HepG2 (cell line): ENCODE measurements at regions not wholly inside any gene's neighbourhood (a gene's known extent, or its start where the extent isn't known, plus 50 kb on each side); places are given as distances from the start of the nearest gene placed in this dataset.

Experiments used
- ATF1 ChIP-seq: IDR thresholded peaks from 2 replicates; pipeline ENCODE4 v1.6.1; 2016; ENCODE audit warnings: mild to moderate bottlenecking, control low read depth
- CREBL2 ChIP-seq: sonication (generic); formaldehyde crosslinking; IDR thresholded peaks from 2 replicates; pipeline ENCODE4 v1.8.1; 2023; ENCODE audit warnings: missing genetic modification reagents, mild to moderate bottlenecking, borderline replicate concordance
- ELF3 ChIP-seq: IDR thresholded peaks from 2 replicates; pipeline ENCODE4 v1.6.1; 2016; ENCODE audit warnings: missing genetic modification reagents, missing compliant biosample characterization
- IKZF1 ChIP-seq: fragments of 450-650 bp; IDR thresholded peaks from 2 replicates; pipeline ENCODE4 v1.7.1; 2016
- NCOA1 ChIP-seq: sonication (generic); formaldehyde crosslinking; IDR thresholded peaks from 2 replicates; pipeline ENCODE4 v1.9.0; 2021; ENCODE audit warnings: missing genetic modification reagents
- REL ChIP-seq: sonication (generic); formaldehyde crosslinking; conservative IDR thresholded peaks from 2 replicates; pipeline ENCODE4 v1.8.0; 2022; ENCODE audit warnings: mild to moderate bottlenecking, missing genetic modification reagents, moderate library complexity
- ZNF367 ChIP-seq: sonication (generic); formaldehyde crosslinking; IDR thresholded peaks from 2 replicates; pipeline ENCODE4 v1.4.0; 2020; ENCODE audit warnings: missing genetic modification reagents, borderline replicate concordance
- TF ChIP-seq, protein P1 (sequence below): fragments of 450-650 bp; IDR thresholded peaks from 2 replicates; pipeline ENCODE4 v1.6.1; 2017; ENCODE audit warnings: mild to moderate bottlenecking
- TF ChIP-seq, protein P2 (sequence below): sonication (generic); formaldehyde crosslinking; IDR thresholded peaks from 2 replicates; pipeline ENCODE4 v1.5.0; 2020; ENCODE audit warnings: mild to moderate bottlenecking, missing genetic modification reagents, moderate library complexity

DNA sequence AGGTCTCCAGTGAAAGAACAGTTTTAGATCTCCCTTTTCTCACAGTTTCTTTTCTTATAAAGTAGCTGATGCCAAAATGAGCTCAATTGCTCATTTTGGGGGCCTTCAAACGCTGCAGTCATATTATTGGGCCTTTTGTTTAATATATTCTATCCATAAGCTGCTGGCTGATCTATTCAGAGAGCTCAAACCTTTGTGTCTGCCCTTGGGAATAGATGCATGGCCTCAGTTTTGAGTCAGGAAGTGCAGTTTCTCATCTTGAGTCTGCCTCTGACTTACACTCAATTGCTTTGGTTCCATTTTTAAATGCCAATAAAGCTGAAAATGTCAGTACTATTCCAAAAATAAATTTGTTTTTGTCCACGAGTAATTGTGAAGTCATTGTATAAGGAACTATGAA, 468.9 kb downstream of the KLF12 start:
- TF ChIP-seq, protein P1, sequence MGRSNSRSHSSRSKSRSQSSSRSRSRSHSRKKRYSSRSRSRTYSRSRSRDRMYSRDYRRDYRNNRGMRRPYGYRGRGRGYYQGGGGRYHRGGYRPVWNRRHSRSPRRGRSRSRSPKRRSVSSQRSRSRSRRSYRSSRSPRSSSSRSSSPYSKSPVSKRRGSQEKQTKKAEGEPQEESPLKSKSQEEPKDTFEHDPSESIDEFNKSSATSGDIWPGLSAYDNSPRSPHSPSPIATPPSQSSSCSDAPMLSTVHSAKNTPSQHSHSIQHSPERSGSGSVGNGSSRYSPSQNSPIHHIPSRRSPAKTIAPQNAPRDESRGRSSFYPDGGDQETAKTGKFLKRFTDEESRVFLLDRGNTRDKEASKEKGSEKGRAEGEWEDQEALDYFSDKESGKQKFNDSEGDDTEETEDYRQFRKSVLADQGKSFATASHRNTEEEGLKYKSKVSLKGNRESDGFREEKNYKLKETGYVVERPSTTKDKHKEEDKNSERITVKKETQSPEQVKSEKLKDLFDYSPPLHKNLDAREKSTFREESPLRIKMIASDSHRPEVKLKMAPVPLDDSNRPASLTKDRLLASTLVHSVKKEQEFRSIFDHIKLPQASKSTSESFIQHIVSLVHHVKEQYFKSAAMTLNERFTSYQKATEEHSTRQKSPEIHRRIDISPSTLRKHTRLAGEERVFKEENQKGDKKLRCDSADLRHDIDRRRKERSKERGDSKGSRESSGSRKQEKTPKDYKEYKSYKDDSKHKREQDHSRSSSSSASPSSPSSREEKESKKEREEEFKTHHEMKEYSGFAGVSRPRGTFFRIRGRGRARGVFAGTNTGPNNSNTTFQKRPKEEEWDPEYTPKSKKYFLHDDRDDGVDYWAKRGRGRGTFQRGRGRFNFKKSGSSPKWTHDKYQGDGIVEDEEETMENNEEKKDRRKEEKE, result no peak
- no peak for TF ChIP-seq ELF3 (CRISPR knock-in tag)
- TF ChIP-seq, protein P2, sequence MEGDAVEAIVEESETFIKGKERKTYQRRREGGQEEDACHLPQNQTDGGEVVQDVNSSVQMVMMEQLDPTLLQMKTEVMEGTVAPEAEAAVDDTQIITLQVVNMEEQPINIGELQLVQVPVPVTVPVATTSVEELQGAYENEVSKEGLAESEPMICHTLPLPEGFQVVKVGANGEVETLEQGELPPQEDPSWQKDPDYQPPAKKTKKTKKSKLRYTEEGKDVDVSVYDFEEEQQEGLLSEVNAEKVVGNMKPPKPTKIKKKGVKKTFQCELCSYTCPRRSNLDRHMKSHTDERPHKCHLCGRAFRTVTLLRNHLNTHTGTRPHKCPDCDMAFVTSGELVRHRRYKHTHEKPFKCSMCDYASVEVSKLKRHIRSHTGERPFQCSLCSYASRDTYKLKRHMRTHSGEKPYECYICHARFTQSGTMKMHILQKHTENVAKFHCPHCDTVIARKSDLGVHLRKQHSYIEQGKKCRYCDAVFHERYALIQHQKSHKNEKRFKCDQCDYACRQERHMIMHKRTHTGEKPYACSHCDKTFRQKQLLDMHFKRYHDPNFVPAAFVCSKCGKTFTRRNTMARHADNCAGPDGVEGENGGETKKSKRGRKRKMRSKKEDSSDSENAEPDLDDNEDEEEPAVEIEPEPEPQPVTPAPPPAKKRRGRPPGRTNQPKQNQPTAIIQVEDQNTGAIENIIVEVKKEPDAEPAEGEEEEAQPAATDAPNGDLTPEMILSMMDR (CRISPR knock-in tag), result no peak
- TF ChIP-seq ATF1, result no peak
- no peak for TF ChIP-seq ZNF367 (CRISPR knock-in tag)
- no peak for TF ChIP-seq CREBL2 (CRISPR knock-in tag)
- no peak for TF ChIP-seq NCOA1
- TF ChIP-seq REL, result no peak
- TF ChIP-seq IKZF1, result no peak
